GM12801 (cell line): ENCODE measurements at regions not wholly inside any gene's neighbourhood (a gene's known extent, or its start where the extent isn't known, plus 50 kb on each side); places are given as distances from the start of the nearest gene placed in this dataset.

ENCODE experiments used
- CTCF ChIP-seq: IDR thresholded peaks from one replicate; pipeline ENCODE4 v1.5.1; 2011; ENCODE audit warnings: control low read depth; ENCODE audit not compliant: insufficient read length; ENCODE audit errors: extremely low read depth

- no peak for TF ChIP-seq CTCF
Observed at GRCh38 chr1:81029266-81029665, 771.5 kb upstream of the ADGRL2 start.

GRCh38 chr1:81023187-81023724 lies 777.5 kb upstream of the ADGRL2 start:
- no peak for TF ChIP-seq CTCF

- TF ChIP-seq CTCF: no peak
Observed at GRCh38 chr1:81021134-81021533, 779.6 kb upstream of the ADGRL2 start.

- no peak for TF ChIP-seq CTCF
Observed at GRCh38 chr1:81020506-81020905, 780.2 kb upstream of the ADGRL2 start.

- TF ChIP-seq CTCF: no peak
Observed at GRCh38 chr1:81010126-81010525, 790.6 kb upstream of the ADGRL2 start.

GRCh38 chr1:81008293-81008692 lies 792.4 kb upstream of the ADGRL2 start:
- no peak for TF ChIP-seq CTCF

GRCh38 chr1:81007024-81007423 lies 793.7 kb upstream of the ADGRL2 start:
- TF ChIP-seq CTCF: no peak

GRCh38 chr1:81006502-81006901 lies 794.2 kb upstream of the ADGRL2 start:
- no peak for TF ChIP-seq CTCF
